Liver (tissue), 8 donors: ENCODE measurements at regions not wholly inside any gene's neighbourhood (a gene's known extent, or its start where the extent isn't known, plus 50 kb on each side); places are given as distances from the start of the nearest gene placed in this dataset.

Source experiments
- DNase-seq: peaks from one replicate; pipeline ENCODE4 v3.0.0-alpha.2; 2017; ENCODE audit warnings: low spot score
- H3K27ac ChIP-seq, 2 donors: one replicate each; pipeline ENCODE4 v1.7.0; 2013; ENCODE audit warnings: inconsistent platforms in 2 of 2, low read length in 2 of 2, control low read depth in 1 of 2, low read depth in 1 of 2, mild to moderate bottlenecking in 1 of 2
- H3K27me3 ChIP-seq, 4 donors: one replicate each; pipeline versions ENCODE4 v1.6.1 to v1.7.0; 2013; ENCODE audit warnings: low read length in 3 of 4, inconsistent platforms in 1 of 4, mild to moderate bottlenecking in 1 of 4, moderate library complexity in 1 of 4; ENCODE audit not compliant: control insufficient read depth in 4 of 4, insufficient read depth in 4 of 4
- H3K36me3 ChIP-seq, 4 donors: one replicate each; pipeline versions ENCODE4 v1.6.1 to v1.7.0; 2013; ENCODE audit warnings: low read length in 3 of 4, mild to moderate bottlenecking in 3 of 4, low read depth in 1 of 4, moderate library complexity in 1 of 4; ENCODE audit not compliant: control insufficient read depth in 4 of 4, insufficient read depth in 3 of 4
- H3K4me1 ChIP-seq, 4 donors: one replicate each; pipeline versions ENCODE4 v1.6.1 to v1.7.0; 2013; ENCODE audit warnings: low read length in 3 of 4, mild to moderate bottlenecking in 3 of 4, moderate library complexity in 1 of 4; ENCODE audit not compliant: control insufficient read depth in 4 of 4, insufficient read depth in 4 of 4
- H3K4me3 ChIP-seq, 3 donors: one replicate each; pipeline versions ENCODE4 v1.6.1 to v1.7.0; 2013; ENCODE audit warnings: low read length in 3 of 3, control low read depth in 1 of 3, low read depth in 1 of 3, mild to moderate bottlenecking in 1 of 3
- H3K9ac ChIP-seq, 2 donors: one replicate each; pipeline ENCODE4 v1.7.0; 2013; ENCODE audit warnings: low read length in 2 of 2, mild to moderate bottlenecking in 2 of 2, moderate library complexity in 2 of 2, control low read depth in 1 of 2, low read depth in 1 of 2
- H3K9me3 ChIP-seq, 4 donors: one replicate each; pipeline versions ENCODE4 v1.6.1 to v1.7.0; 2013; ENCODE audit warnings: low read length in 3 of 4; ENCODE audit not compliant: control insufficient read depth in 4 of 4
- EGR1 ChIP-seq, 2 donors: IDR thresholded peaks; 2 replicates each; pipeline ENCODE4 v1.6.1; 2016 to 2018; ENCODE audit warnings: antibody characterized with exemption in 2 of 2, low read depth in 2 of 2
- FOXA1 ChIP-seq: IDR thresholded peaks from 2 replicates; pipeline ENCODE4 v1.6.1; 2016; ENCODE audit warnings: antibody characterized with exemption
- FOXA2 ChIP-seq: IDR thresholded peaks from 2 replicates; pipeline ENCODE4 v1.6.1; 2016; ENCODE audit warnings: antibody characterized with exemption
- GABPA ChIP-seq, 2 donors: IDR thresholded peaks in 1 of 2; conservative IDR thresholded peaks in 1 of 2; 2 replicates each; pipeline ENCODE4 v1.6.1; 2016; ENCODE audit warnings: antibody characterized with exemption in 2 of 2, mild to moderate bottlenecking in 1 of 2, moderate library complexity in 1 of 2
- HNF4A ChIP-seq, 2 donors: conservative IDR thresholded peaks; 2 replicates each; pipeline ENCODE4 v1.6.1; 2016; ENCODE audit warnings: antibody characterized with exemption in 2 of 2, mild to moderate bottlenecking in 2 of 2
- HNF4G ChIP-seq: IDR thresholded peaks from 2 replicates; pipeline ENCODE4 v1.6.1; 2016; ENCODE audit warnings: antibody characterized with exemption
- JUND ChIP-seq, 2 donors: IDR thresholded peaks; 2 replicates each; pipeline ENCODE4 v1.6.1; 2016; ENCODE audit warnings: antibody characterized with exemption in 2 of 2
- NR2F2 ChIP-seq: IDR thresholded peaks from 2 replicates; pipeline ENCODE4 v1.6.1; 2016; ENCODE audit warnings: antibody characterized with exemption
- RAD21 ChIP-seq, 2 donors: IDR thresholded peaks; 2 replicates each; pipeline ENCODE4 v1.6.1; 2016; ENCODE audit warnings: antibody characterized with exemption in 2 of 2, mild to moderate bottlenecking in 2 of 2
- RXRA ChIP-seq, 2 donors: IDR thresholded peaks; 2 replicates each; pipeline ENCODE4 v1.6.1; 2017 to 2018; ENCODE audit warnings: antibody characterized with exemption in 2 of 2, mild to moderate bottlenecking in 1 of 2
- SP1 ChIP-seq: IDR thresholded peaks from 2 replicates; pipeline ENCODE4 v1.6.1; 2018; ENCODE audit warnings: antibody characterized with exemption, mild to moderate bottlenecking
- TAF1 ChIP-seq: conservative IDR thresholded peaks from 2 replicates; pipeline ENCODE4 v1.6.1; 2016; ENCODE audit warnings: antibody characterized with exemption, mild to moderate bottlenecking
- YY1 ChIP-seq: IDR thresholded peaks from 2 replicates; pipeline ENCODE4 v1.6.1; 2016; ENCODE audit warnings: antibody characterized with exemption, mild to moderate bottlenecking
- ZBTB33 ChIP-seq: IDR thresholded peaks from 2 replicates; pipeline ENCODE4 v1.6.1; 2016; ENCODE audit warnings: antibody characterized with exemption
- WGBS: extraction: QIAGEN DNeasy Blood & Tissue Kit; methylation state at CpG from one replicate; pipeline ENCODE4 v1.1.7; 2013; 5-methylcytosine and 5-hydroxymethylcytosine counted together
- TF ChIP-seq, protein P1 (sequence below): IDR thresholded peaks from 2 replicates; pipeline ENCODE4 v1.6.1; 2016; ENCODE audit warnings: antibody characterized with exemption
- TF ChIP-seq, protein P2 (sequence below): IDR thresholded peaks from 2 replicates; pipeline ENCODE4 v1.6.1; 2016; ENCODE audit warnings: antibody characterized with exemption, mild to moderate bottlenecking
- TF ChIP-seq, protein P3 (sequence below): fragments of 150-350 bp; IDR thresholded peaks from 2 replicates; pipeline ENCODE4 v1.5.1; 2017; ENCODE audit warnings: improper control_type of control experiment, low read depth, low read length; ENCODE audit not compliant: missing input control
- TF ChIP-seq, protein P4 (sequence below): IDR thresholded peaks from 2 replicates; pipeline ENCODE4 v1.6.1; 2016; ENCODE audit warnings: antibody characterized with exemption
- donor health status: healthy.
- donor health status: healthy.
- donor health status: healthy.
- donor health status: healthy.
- donor health status: healthy.

DNA sequence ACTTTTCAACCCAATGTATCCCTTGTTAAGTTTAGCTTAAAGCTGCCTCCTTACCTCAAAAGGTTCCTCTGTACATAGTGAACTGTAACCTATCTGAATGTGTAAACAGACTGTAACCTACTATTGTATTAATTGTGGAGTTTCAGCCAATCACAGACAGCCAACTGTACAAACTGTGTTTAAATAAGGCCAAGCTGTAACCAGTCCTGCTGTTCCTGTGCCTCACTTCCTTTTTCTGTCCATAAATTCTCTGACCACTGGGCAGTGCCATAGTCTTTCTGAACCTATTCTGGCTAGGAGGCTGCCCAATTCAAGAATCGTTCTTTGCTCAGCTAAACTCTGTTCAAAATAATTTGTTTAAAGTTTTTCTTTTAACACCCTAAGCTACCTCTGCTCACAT, 74.7 kb upstream of the DAPK1 start:
- TF ChIP-seq, protein P1, sequence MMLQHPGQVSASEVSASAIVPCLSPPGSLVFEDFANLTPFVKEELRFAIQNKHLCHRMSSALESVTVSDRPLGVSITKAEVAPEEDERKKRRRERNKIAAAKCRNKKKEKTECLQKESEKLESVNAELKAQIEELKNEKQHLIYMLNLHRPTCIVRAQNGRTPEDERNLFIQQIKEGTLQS = no peak
- TF ChIP-seq FOXA2 = peak; percentile 91
- no peak for TF ChIP-seq HNF4G
- TF ChIP-seq, protein P2, sequence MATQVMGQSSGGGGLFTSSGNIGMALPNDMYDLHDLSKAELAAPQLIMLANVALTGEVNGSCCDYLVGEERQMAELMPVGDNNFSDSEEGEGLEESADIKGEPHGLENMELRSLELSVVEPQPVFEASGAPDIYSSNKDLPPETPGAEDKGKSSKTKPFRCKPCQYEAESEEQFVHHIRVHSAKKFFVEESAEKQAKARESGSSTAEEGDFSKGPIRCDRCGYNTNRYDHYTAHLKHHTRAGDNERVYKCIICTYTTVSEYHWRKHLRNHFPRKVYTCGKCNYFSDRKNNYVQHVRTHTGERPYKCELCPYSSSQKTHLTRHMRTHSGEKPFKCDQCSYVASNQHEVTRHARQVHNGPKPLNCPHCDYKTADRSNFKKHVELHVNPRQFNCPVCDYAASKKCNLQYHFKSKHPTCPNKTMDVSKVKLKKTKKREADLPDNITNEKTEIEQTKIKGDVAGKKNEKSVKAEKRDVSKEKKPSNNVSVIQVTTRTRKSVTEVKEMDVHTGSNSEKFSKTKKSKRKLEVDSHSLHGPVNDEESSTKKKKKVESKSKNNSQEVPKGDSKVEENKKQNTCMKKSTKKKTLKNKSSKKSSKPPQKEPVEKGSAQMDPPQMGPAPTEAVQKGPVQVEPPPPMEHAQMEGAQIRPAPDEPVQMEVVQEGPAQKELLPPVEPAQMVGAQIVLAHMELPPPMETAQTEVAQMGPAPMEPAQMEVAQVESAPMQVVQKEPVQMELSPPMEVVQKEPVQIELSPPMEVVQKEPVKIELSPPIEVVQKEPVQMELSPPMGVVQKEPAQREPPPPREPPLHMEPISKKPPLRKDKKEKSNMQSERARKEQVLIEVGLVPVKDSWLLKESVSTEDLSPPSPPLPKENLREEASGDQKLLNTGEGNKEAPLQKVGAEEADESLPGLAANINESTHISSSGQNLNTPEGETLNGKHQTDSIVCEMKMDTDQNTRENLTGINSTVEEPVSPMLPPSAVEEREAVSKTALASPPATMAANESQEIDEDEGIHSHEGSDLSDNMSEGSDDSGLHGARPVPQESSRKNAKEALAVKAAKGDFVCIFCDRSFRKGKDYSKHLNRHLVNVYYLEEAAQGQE = peak; percentile 91
- TF ChIP-seq RXRA (IDR thresholded peaks at IDR 0.05) = peak; percentile 19 to 62
- peak in 1 of 2 donors; percentile 51 for TF ChIP-seq EGR1 (IDR thresholded peaks at IDR 0.05; ENCODE audit: low read depth in 2 of 2)
- peak in 1 of 2 donors; percentile 36 for TF ChIP-seq HNF4A (conservative IDR thresholded peaks at IDR 0.05)
- TF ChIP-seq SP1 = peak; percentile 57
- peak; percentile 57 for TF ChIP-seq FOXA1
- peak; percentile 65 for TF ChIP-seq YY1
- peak; percentile 45 for TF ChIP-seq TAF1
- peak in 1 of 2 donors; percentile 15 for TF ChIP-seq JUND (IDR thresholded peaks at IDR 0.05)
- peak; percentile 59 for TF ChIP-seq ZBTB33
- TF ChIP-seq GABPA (IDR thresholded peaks at IDR 0.05 in 1 of 2, conservative IDR thresholded peaks at IDR 0.05 in 1 of 2) = peak in 1 of 2 donors; percentile 33
- TF ChIP-seq, protein P3, sequence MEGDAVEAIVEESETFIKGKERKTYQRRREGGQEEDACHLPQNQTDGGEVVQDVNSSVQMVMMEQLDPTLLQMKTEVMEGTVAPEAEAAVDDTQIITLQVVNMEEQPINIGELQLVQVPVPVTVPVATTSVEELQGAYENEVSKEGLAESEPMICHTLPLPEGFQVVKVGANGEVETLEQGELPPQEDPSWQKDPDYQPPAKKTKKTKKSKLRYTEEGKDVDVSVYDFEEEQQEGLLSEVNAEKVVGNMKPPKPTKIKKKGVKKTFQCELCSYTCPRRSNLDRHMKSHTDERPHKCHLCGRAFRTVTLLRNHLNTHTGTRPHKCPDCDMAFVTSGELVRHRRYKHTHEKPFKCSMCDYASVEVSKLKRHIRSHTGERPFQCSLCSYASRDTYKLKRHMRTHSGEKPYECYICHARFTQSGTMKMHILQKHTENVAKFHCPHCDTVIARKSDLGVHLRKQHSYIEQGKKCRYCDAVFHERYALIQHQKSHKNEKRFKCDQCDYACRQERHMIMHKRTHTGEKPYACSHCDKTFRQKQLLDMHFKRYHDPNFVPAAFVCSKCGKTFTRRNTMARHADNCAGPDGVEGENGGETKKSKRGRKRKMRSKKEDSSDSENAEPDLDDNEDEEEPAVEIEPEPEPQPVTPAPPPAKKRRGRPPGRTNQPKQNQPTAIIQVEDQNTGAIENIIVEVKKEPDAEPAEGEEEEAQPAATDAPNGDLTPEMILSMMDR = peak; percentile 24
- peak; percentile 74 to 79 for TF ChIP-seq RAD21 (IDR thresholded peaks at IDR 0.05)
- TF ChIP-seq, protein P4, sequence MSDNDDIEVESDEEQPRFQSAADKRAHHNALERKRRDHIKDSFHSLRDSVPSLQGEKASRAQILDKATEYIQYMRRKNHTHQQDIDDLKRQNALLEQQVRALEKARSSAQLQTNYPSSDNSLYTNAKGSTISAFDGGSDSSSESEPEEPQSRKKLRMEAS = peak; percentile 20
- TF ChIP-seq NR2F2 = no peak
- no peak for DNase-seq

More for the DNA sequence above, 74.7 kb upstream of the DAPK1 start:
- Histone ChIP-seq H3K27me3 (no peaks in the 10 kb centered on the region), H3K9ac (peak overlapping the region in 1 of 2 donors; percentile 60), H3K4me1 (peaks cover 0 to 16% (median 13%) of the 10 kb centered on the region in 4 donors), H3K4me3 (peak overlapping the region in 1 of 3 donors; percentile 36), H3K27ac (peak overlapping the region; percentile 82 to 94), H3K36me3 (no peaks in the 10 kb centered on the region), H3K9me3 (peaks cover 0 to 2% (median under 1%) of the 10 kb centered on the region in 4 donors)
- 26% methylated on average over 1 of the region's 1 CpG for WGBS
